Caco-2 (cell line): ENCODE measurements at regions not wholly inside any gene's neighbourhood (a gene's known extent, or its start where the extent isn't known, plus 50 kb on each side); places are given as distances from the start of the nearest gene placed in this dataset.

Source experiments
- BruUV-seq: library from RNA; stranded (reverse); fragments of 400-500 nt; replicated peaks from 2 replicates; lab custom pipeline; 2021; lab: Mats Ljungman, UMichigan
- CTCF ChIA-PET: fragments of 300-600 bp; sonication (Branson Sonifier 250); formaldehyde crosslinking; loops from one replicate; lab custom pipeline; 2022; ENCODE audit warnings: antibody characterized with exemption; lab: Charles Lee
- POLR2A ChIA-PET: fragments of 300-600 bp; sonication (Branson Sonifier 250); formaldehyde crosslinking; loops from one replicate; lab custom pipeline; 2022; ENCODE audit warnings: antibody characterized with exemption; lab: Charles Lee
- DNase-seq, 2 experiments: peaks; one replicate each; pipeline versions ENCODE4 v3.0.0 to v3.0.0-alpha.2; 2020 to 2022
- H3K27me3 ChIP-seq: replicated peaks from 2 replicates; pipeline ENCODE4 v1.6.0; 2011; ENCODE audit warnings: low read length; ENCODE audit not compliant: control insufficient read depth, insufficient read depth
- H3K36me3 ChIP-seq: 2 replicates; pipeline ENCODE4 v1.5.1; 2011; ENCODE audit warnings: low read length; ENCODE audit not compliant: control insufficient read depth, insufficient read depth
- H3K4me1 ChIP-seq: fragments of 250-450 bp; sonication (Bioruptor Pico); 2 replicates; pipeline ENCODE4 v1.5.1; 2020; ENCODE audit warnings: mild to moderate bottlenecking
- H3K4me3 ChIP-seq: 2 replicates; pipeline ENCODE4 v1.5.1; 2011; ENCODE audit warnings: low read depth, mild to moderate bottlenecking, control low read depth, low read length
- H3K9me3 ChIP-seq: fragments of 250-450 bp; sonication (Bioruptor Pico); 2 replicates; pipeline ENCODE4 v1.5.1; 2020; ENCODE audit warnings: mild to moderate bottlenecking, moderate library complexity
- H3K27ac Mint-ChIP-seq: one replicate; pipeline ENCODE4 v1.8.0; 2022; ENCODE audit warnings: mixed read lengths; ENCODE audit not compliant: unreplicated experiment
- H3K27me3 Mint-ChIP-seq: one replicate; pipeline ENCODE4 v1.8.0; 2022; ENCODE audit warnings: mixed read lengths; ENCODE audit not compliant: insufficient read depth, unreplicated experiment
- H3K36me3 Mint-ChIP-seq: one replicate; pipeline ENCODE4 v1.8.0; 2022; ENCODE audit warnings: mild to moderate bottlenecking, mixed read lengths; ENCODE audit not compliant: insufficient read depth, unreplicated experiment
- H3K4me1 Mint-ChIP-seq: one replicate; pipeline ENCODE4 v1.8.0; 2022; ENCODE audit warnings: low read depth, mixed read lengths; ENCODE audit not compliant: unreplicated experiment
- H3K4me3 Mint-ChIP-seq: one replicate; pipeline ENCODE4 v1.8.0; 2022; ENCODE audit warnings: mild to moderate bottlenecking, moderate library complexity, mixed read lengths; ENCODE audit not compliant: unreplicated experiment
- H3K9me3 Mint-ChIP-seq: one replicate; pipeline ENCODE4 v1.8.0; 2022; ENCODE audit warnings: mixed read lengths; ENCODE audit not compliant: unreplicated experiment
- intact Hi-C: fragments of 100-400 bp; cut with micrococcal nuclease; formaldehyde crosslinking; loops from one replicate; pipeline ENCODE4 v1.10.0; 2022; ENCODE audit not compliant: unreplicated experiment
- TF ChIP-seq, protein P1 (sequence below), 2 experiments: fragments of 200-600 bp in 1 of 2; IDR thresholded peaks; 1 replicate in 1 of 2; 2 replicates in 1 of 2; pipeline versions ENCODE4 v1.5.1 to v1.8.0; 2011 to 2022; ENCODE audit warnings: antibody characterized with exemption in 1 of 2, control low read depth in 1 of 2, inconsistent platforms in 1 of 2, low read depth in 1 of 2, low read length in 1 of 2, mild to moderate bottlenecking in 1 of 2, moderate library complexity in 1 of 2; ENCODE audit not compliant: insufficient read depth in 1 of 2, severe bottlenecking in 1 of 2, unreplicated experiment in 1 of 2

DNA sequence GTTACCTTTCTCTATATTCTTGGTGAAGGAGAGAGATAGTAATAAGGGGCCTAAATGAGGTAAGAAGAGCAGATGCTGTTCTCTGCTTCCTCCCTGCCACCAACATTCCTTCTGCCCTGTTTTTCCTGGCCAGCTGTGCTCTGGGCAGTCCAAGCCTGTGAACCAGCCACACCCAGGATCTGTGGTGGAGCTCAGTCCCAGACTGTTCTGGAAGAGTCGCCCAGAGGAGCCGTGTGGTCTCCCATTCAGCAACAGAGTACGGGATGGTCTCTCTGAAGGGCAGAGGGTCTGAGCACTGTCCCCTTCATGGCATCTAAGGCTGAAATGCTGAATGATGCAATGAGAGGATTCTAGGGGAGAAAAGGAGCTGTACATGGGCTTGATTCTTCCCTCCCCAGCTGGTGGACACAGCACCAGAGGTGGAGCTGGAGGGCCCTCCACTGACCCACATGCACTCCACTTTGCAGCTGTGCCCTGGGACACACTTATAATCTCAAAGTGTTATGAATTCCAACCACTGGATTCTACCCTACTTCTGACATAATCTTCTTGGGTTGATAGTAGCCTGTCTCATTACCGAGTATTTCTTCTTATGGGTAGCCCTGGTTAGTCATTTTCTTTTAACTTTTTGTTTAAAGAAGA is 70.8 kb upstream of the RPS23 start:
- no peak overlapping the region for H3K4me3 ChIP-seq
- no peak overlapping the region for H3K4me3 Mint-ChIP-seq
- no peaks in the 10 kb centered on the region for H3K36me3 ChIP-seq
- DNase-seq, result no peak
- no TSS peak for BruUV-seq
- ChIA-PET POLR2A (no interaction called here), CTCF (no interaction called here)
- H3K4me1 Mint-ChIP-seq, result peaks cover 8% of the 10 kb centered on the region
- H3K4me1 ChIP-seq, result no peaks in the 10 kb centered on the region
- intact Hi-C loops, result no loop called here
- H3K9me3 ChIP-seq, result no peaks in the 10 kb centered on the region
- H3K36me3 Mint-ChIP-seq, result no peaks in the 10 kb centered on the region
- no peak overlapping the region for H3K27ac Mint-ChIP-seq
- H3K9me3 Mint-ChIP-seq, result no peaks in the 10 kb centered on the region
- no peaks in the 10 kb centered on the region for H3K27me3 ChIP-seq
- H3K27me3 Mint-ChIP-seq, result no peaks in the 10 kb centered on the region
- TF ChIP-seq, protein P1, sequence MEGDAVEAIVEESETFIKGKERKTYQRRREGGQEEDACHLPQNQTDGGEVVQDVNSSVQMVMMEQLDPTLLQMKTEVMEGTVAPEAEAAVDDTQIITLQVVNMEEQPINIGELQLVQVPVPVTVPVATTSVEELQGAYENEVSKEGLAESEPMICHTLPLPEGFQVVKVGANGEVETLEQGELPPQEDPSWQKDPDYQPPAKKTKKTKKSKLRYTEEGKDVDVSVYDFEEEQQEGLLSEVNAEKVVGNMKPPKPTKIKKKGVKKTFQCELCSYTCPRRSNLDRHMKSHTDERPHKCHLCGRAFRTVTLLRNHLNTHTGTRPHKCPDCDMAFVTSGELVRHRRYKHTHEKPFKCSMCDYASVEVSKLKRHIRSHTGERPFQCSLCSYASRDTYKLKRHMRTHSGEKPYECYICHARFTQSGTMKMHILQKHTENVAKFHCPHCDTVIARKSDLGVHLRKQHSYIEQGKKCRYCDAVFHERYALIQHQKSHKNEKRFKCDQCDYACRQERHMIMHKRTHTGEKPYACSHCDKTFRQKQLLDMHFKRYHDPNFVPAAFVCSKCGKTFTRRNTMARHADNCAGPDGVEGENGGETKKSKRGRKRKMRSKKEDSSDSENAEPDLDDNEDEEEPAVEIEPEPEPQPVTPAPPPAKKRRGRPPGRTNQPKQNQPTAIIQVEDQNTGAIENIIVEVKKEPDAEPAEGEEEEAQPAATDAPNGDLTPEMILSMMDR (IDR thresholded peaks at IDR 0.05; ENCODE audit: insufficient read depth in 1 of 2, low read depth in 1 of 2, low read length in 1 of 2, severe bottlenecking in 1 of 2, unreplicated experiment in 1 of 2), result no peak

DNA sequence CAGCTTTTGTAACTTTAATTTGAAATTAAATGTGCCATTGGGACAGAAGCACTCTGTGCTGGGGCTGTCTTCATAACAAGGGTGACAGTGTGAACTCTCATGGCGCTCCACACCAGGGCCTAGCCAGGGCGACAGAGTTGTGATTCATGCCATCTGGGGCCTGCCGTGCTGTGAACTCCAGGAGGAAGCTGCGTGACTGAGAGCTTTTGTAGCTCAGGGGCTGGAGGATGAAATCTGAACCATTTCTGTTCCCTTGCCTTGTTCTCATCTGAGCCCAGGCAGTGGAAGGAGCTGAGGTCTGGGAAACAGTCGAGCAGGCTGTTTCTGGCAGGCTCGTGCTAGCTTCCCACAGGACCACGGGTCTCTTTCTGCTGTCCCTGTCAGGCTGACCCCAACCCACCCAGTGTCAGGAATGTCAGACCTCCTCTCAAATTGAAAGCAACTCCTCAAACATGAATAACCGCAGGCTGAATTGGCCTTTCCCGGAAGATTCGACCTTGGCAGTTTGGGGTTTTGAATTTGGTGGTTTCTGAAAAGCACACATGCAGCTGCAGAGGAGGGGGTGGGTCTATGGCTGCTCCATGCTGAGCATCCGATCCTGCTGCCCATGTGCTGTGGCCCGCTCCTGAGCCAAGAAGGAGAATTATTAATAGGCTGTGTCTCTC is 69.2 kb upstream of the RPS23 start:
- Mint-ChIP-seq H3K36me3 (no peaks in the 10 kb centered on the region), H3K4me1 (peaks cover 3% of the 10 kb centered on the region), H3K4me3 (no peak overlapping the region), H3K27ac (no peak overlapping the region), H3K9me3 (no peaks in the 10 kb centered on the region), H3K27me3 (no peaks in the 10 kb centered on the region)
- H3K4me3 ChIP-seq, result no peak overlapping the region
- H3K36me3 ChIP-seq, result no peaks in the 10 kb centered on the region
- H3K4me1 ChIP-seq, result no peaks in the 10 kb centered on the region
- POLR2A ChIA-PET, result no interaction called here
- no peaks in the 10 kb centered on the region for H3K9me3 ChIP-seq
- TF ChIP-seq, protein P1 (IDR thresholded peaks at IDR 0.05; ENCODE audit: insufficient read depth in 1 of 2, low read depth in 1 of 2, low read length in 1 of 2, severe bottlenecking in 1 of 2, unreplicated experiment in 1 of 2), result no peak
- intact Hi-C loops, result no loop called here
- CTCF ChIA-PET, result interaction anchor here (0.7 kb wide), 1 partner anchor 15 kb away, joined by 4 read pairs; no protein-coding TSS in a partner anchor
- no peaks in the 10 kb centered on the region for H3K27me3 ChIP-seq
- no peak for DNase-seq
- no TSS peak for BruUV-seq

DNA sequence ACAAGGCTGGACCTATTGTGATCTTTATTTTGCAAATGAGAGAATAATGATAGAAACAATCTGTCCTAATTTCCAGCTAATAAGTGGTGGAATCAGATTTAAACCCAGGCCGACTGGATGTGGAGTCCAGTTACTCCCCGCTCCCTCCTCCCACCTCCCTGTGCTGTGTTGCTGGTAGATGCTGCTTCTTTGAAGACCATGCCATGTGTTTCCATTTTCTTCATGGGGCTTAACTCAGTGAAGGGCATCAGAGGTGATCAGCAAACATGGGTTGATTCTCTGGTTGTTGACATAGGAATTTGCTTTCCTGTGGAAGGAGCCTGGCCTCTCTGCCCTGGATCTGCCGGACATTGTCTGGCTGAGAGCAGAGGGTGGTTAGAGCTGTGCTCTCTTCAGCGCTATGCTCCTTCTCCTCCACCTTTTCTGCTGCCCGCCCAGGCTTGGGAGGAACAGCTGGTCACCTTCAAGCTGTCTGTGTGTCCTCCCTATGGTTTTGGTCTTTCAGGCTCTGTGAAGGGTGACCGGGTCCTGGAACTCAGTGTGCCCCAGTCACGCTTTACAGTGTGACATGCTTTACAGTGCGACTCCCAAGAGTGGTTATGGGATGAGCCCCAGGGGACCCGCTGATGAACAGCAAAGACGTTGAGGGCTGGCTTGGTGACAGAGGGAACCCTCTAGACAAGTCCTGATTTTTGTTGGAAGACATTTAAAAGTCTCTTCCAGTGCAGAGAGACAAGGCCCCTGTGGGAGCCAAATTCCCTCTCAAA is 68.4 kb upstream of the RPS23 start:
- Histone ChIP-seq H3K4me3 (no peak overlapping the region), H3K36me3 (no peaks in the 10 kb centered on the region), H3K4me1 (no peaks in the 10 kb centered on the region), H3K27me3 (no peaks in the 10 kb centered on the region), H3K9me3 (no peaks in the 10 kb centered on the region)
- Mint-ChIP-seq H3K27ac (no peak overlapping the region), H3K4me1 (no peaks in the 10 kb centered on the region), H3K36me3 (no peaks in the 10 kb centered on the region), H3K9me3 (no peaks in the 10 kb centered on the region), H3K27me3 (no peaks in the 10 kb centered on the region), H3K4me3 (no peak overlapping the region)
- TF ChIP-seq, protein P1 (IDR thresholded peaks at IDR 0.05; ENCODE audit: insufficient read depth in 1 of 2, low read depth in 1 of 2, low read length in 1 of 2, severe bottlenecking in 1 of 2, unreplicated experiment in 1 of 2), result no peak
- DNase-seq, result no peak
- CTCF ChIA-PET, result interaction anchor here (0.7 kb wide), 1 partner anchor 14 kb away, joined by 4 read pairs; no protein-coding TSS in a partner anchor
- no TSS peak for BruUV-seq
- intact Hi-C loops, result no loop called here
- POLR2A ChIA-PET, result no interaction called here
